SK-N-SH (cell line): ENCODE measurements at regions not wholly inside any gene's neighbourhood (a gene's known extent, or its start where the extent isn't known, plus 50 kb on each side); places are given as distances from the start of the nearest gene placed in this dataset.

Experiments used
- CTCF ChIA-PET: fragments of 300-600, 350-600 bp; formaldehyde crosslinking; extraction: SDS; loops from one replicate; lab custom pipeline; 2021; lab: Yijun Ruan, JAX
- POLR2A ChIA-PET: fragments of 350-600 bp; sonication (Branson Sonifier 250); formaldehyde crosslinking; extraction: SDS; loops from one replicate; lab custom pipeline; 2020; ENCODE audit warnings: antibody characterized with exemption, inconsistent platforms; lab: Yijun Ruan, JAX
- DNase-seq: peaks from one replicate; pipeline ENCODE4 v3.0.0; 2012
- H2AFZ ChIP-seq: fragments of 200-600 bp; sonication (generic); 2 replicates; pipeline ENCODE4 v1.8.1; 2016; ENCODE audit warnings: antibody characterized with exemption, mild to moderate bottlenecking, low read depth
- H3F3A ChIP-seq: fragments of 200-600 bp; sonication (generic); replicated peaks from 2 replicates; pipeline ENCODE3; 2016; ENCODE audit warnings: antibody characterized with exemption, mild to moderate bottlenecking; ENCODE audit not compliant: insufficient read depth
- H3K27ac ChIP-seq, 2 experiments: fragments of 200-500 bp in 1 of 2; fragments of 200-600 bp in 1 of 2; sonication (Bioruptor generic) in 1 of 2; sonication (generic), shearing (Covaris generic) in 1 of 2; 2 replicates each; pipeline versions ENCODE4 v1.5.1 to v1.6.1; 2014 to 2016; ENCODE audit warnings: low read depth in 2 of 2, inconsistent platforms in 1 of 2, low read length in 1 of 2, mild to moderate bottlenecking in 1 of 2, mixed read lengths in 1 of 2
- H3K27me3 ChIP-seq: fragments of 200-600 bp; sonication (generic), shearing (Covaris generic); 2 replicates; pipeline ENCODE4 v1.6.1; 2016; ENCODE audit warnings: mixed run types; ENCODE audit not compliant: insufficient read depth
- H3K36me3 ChIP-seq, 2 experiments: fragments of 200-500 bp in 1 of 2; fragments of 200-600 bp in 1 of 2; sonication (Bioruptor generic) in 1 of 2; sonication (generic) in 1 of 2; replicated peaks in 1 of 2; 2 replicates each; pipeline versions ENCODE3 to v1.5.1; 2014 to 2016; ENCODE audit warnings: low read length in 1 of 2, mild to moderate bottlenecking in 1 of 2; ENCODE audit not compliant: insufficient read depth in 2 of 2, control insufficient read depth in 1 of 2
- H3K4me1 ChIP-seq, 2 experiments: fragments of 200-500 bp in 1 of 2; fragments of 200-600 bp in 1 of 2; sonication (Bioruptor generic) in 1 of 2; sonication (generic), shearing (Covaris generic) in 1 of 2; 2 replicates each; pipeline versions ENCODE4 v1.5.1 to v1.6.1; 2014 to 2016; ENCODE audit warnings: low read depth in 1 of 2, low read length in 1 of 2, mixed run types in 1 of 2; ENCODE audit not compliant: insufficient read depth in 2 of 2, control insufficient read depth in 1 of 2
- H3K4me2 ChIP-seq: fragments of 200-600 bp; sonication (generic), shearing (Covaris generic); 2 replicates; pipeline ENCODE4 v1.6.1; 2017; ENCODE audit warnings: mixed run types
- H3K4me3 ChIP-seq, 2 experiments: fragments of 200-500 bp in 1 of 2; fragments of 200-600 bp in 1 of 2; sonication (Bioruptor generic) in 1 of 2; sonication (generic), shearing (Covaris generic) in 1 of 2; 2 replicates each; pipeline versions ENCODE4 v1.5.1 to v1.8.1; 2014 to 2016; ENCODE audit warnings: low read depth in 2 of 2, inconsistent platforms in 1 of 2, low read length in 1 of 2, mild to moderate bottlenecking in 1 of 2, mixed read lengths in 1 of 2, moderate library complexity in 1 of 2
- H3K79me2 ChIP-seq: fragments of 200-600 bp; sonication (generic); 2 replicates; pipeline ENCODE4 v1.8.1; 2017; ENCODE audit warnings: mild to moderate bottlenecking; ENCODE audit not compliant: insufficient read depth
- H3K9ac ChIP-seq: fragments of 200-600 bp; sonication (generic); 2 replicates; pipeline ENCODE4 v1.6.1; 2017; ENCODE audit warnings: mixed run types
- H3K9me2 ChIP-seq: fragments of 200-600 bp; sonication (generic); 2 replicates; pipeline ENCODE4 v1.6.1; 2017; ENCODE audit warnings: mixed run types
- H3K9me3 ChIP-seq: fragments of 200-600 bp; sonication (generic); 2 replicates; pipeline ENCODE4 v1.6.1; 2017; ENCODE audit warnings: mixed run types, mild to moderate bottlenecking, moderate library complexity
- H4K20me1 ChIP-seq: fragments of 200-600 bp; sonication (generic); 2 replicates; pipeline ENCODE4 v1.6.1; 2017; ENCODE audit warnings: mild to moderate bottlenecking, mixed run types; ENCODE audit not compliant: insufficient read depth
- CTCF ChIP-seq: fragments of 200-600 bp; sonication (generic); IDR thresholded peaks from 2 replicates; pipeline ENCODE4 v1.6.1; 2017; ENCODE audit warnings: antibody characterized with exemption, mild to moderate bottlenecking, moderate library complexity
- FOSL2 ChIP-seq: IDR thresholded peaks from 2 replicates; pipeline ENCODE4 v1.4.0; 2012; ENCODE audit warnings: low read depth, mild to moderate bottlenecking, moderate library complexity, borderline replicate concordance
- FOXJ3 ChIP-seq: sonication (generic); formaldehyde crosslinking; IDR thresholded peaks from 2 replicates; pipeline ENCODE4 v1.5.1; 2020; ENCODE audit warnings: mild to moderate bottlenecking, missing genetic modification reagents
- JUND ChIP-seq: IDR thresholded peaks from 2 replicates; pipeline ENCODE4 v1.4.0; 2012
- RAD21 ChIP-seq: IDR thresholded peaks from 2 replicates; pipeline ENCODE4 v1.6.1; 2012; ENCODE audit warnings: mild to moderate bottlenecking, low read length
- REST ChIP-seq: IDR thresholded peaks from 2 replicates; pipeline ENCODE4 v1.6.1; 2012; ENCODE audit warnings: mild to moderate bottlenecking, low read depth, low read length, moderate library complexity
- TAF1 ChIP-seq: IDR thresholded peaks from 2 replicates; pipeline ENCODE4 v1.6.1; 2012; ENCODE audit warnings: low read depth, mild to moderate bottlenecking, low read length, moderate library complexity, borderline replicate concordance
- USF1 ChIP-seq: IDR thresholded peaks from 2 replicates; pipeline ENCODE4 v1.4.0; 2012; ENCODE audit warnings: low read depth, borderline replicate concordance
- YY1 ChIP-seq: IDR thresholded peaks from 2 replicates; pipeline ENCODE4 v1.4.0; 2012; ENCODE audit warnings: low read depth, mild to moderate bottlenecking
- WGBS: methylation state at CpG from one replicate; pipeline ENCODE4 v1.1.6; 2017; ENCODE audit warnings: low lambda C conversion rate; 5-methylcytosine and 5-hydroxymethylcytosine counted together

- Histone ChIP-seq H3K9me3 (no peaks in the 10 kb centered on the region), H3K27me3 (no peaks in the 10 kb centered on the region), H3K36me3 (no peaks in the 10 kb centered on the region), H2AFZ (no peak overlapping the region), H3K9me2 (no peaks in the 10 kb centered on the region), H3K79me2 (no peaks in the 10 kb centered on the region), H3F3A (no peaks in the 10 kb centered on the region), H3K4me2 (no peak overlapping the region), H3K27ac (no peak overlapping the region), H3K4me3 (no peak overlapping the region), H3K9ac (no peak overlapping the region), H3K4me1 (no peaks in the 10 kb centered on the region; a peak in 1 of 4 replicates), H4K20me1 (no peaks in the 10 kb centered on the region)
- ChIA-PET CTCF (no interaction called here), POLR2A (no interaction called here)
- DNase-seq: no peak
- no peak for TF ChIP-seq REST
- TF ChIP-seq CTCF: no peak
- TF ChIP-seq FOXJ3 (CRISPR knock-in tag): no peak
- no peak for TF ChIP-seq FOSL2
- TF ChIP-seq RAD21: no peak
Measured at GRCh38 chr18:69326094-69326493, 74.6 kb upstream of the DOK6 start.

- no peaks in the 10 kb centered on the region for H3F3A ChIP-seq
- H3K79me2 ChIP-seq: no peaks in the 10 kb centered on the region
- WGBS: 78% methylated on average over 13 of the region's 13 CpGs
- H3K9me2 ChIP-seq: no peaks in the 10 kb centered on the region
- no peak overlapping the region for H3K27ac ChIP-seq
- no peak overlapping the region for H2AFZ ChIP-seq
- H3K4me1 ChIP-seq: no peaks in the 10 kb centered on the region; a peak in 1 of 4 replicates
- no peak overlapping the region for H3K4me2 ChIP-seq
- H3K4me3 ChIP-seq: no peak overlapping the region
- CTCF ChIA-PET: no interaction called here
- DNase-seq: no peak
- no peaks in the 10 kb centered on the region for H4K20me1 ChIP-seq
- H3K36me3 ChIP-seq: no peaks in the 10 kb centered on the region
- POLR2A ChIA-PET: no interaction called here
- H3K9ac ChIP-seq: no peak overlapping the region
- H3K9me3 ChIP-seq: no peaks in the 10 kb centered on the region
- no peaks in the 10 kb centered on the region for H3K27me3 ChIP-seq
- TF ChIP-seq JUND (no peak), FOSL2 (no peak), TAF1 (no peak), USF1 (no peak), YY1 (no peak)
- TF ChIP-seq, all 33 proteins: peak for 0
Measured at GRCh38 chr18:69328086-69328485, 72.6 kb upstream of the DOK6 start.
